HCT116 (cell line): ENCODE measurements at regions not wholly inside any gene's neighbourhood (a gene's known extent, or its start where the extent isn't known, plus 50 kb on each side); places are given as distances from the start of the nearest gene placed in this dataset.

Source experiments
- ATAC-seq: fragments of 200-7000 bp; cut with Tn5 transposase; 2 replicates; pipeline ENCODE4 v1.9.1; 2020; ENCODE audit warnings: mild to moderate bottlenecking, moderate library complexity
- BruUV-seq: library from RNA; stranded (reverse); fragments of 400-500 nt; replicated peaks from 2 replicates; lab custom pipeline; 2021; lab: Mats Ljungman, UMichigan
- CTCF ChIA-PET: fragments of 300-600 bp; sonication (Branson Sonifier 250); formaldehyde crosslinking; loops from one replicate; lab custom pipeline; 2021; ENCODE audit warnings: antibody characterized with exemption; lab: Charles Lee
- POLR2A ChIA-PET: fragments of 300-600, 350-600 bp; sonication (Branson Sonifier 250); formaldehyde crosslinking; loops from one replicate; lab custom pipeline; 2021; ENCODE audit warnings: antibody characterized with exemption; lab: Charles Lee
- RAD21 ChIA-PET, 2 experiments: fragments of 300-600 bp; sonication (Branson Sonifier 250); formaldehyde crosslinking; loops; one replicate each; lab custom pipeline; 2023; ENCODE audit warnings: low total read pairs in 2 of 2; ENCODE audit not compliant: uncharacterized antibody in 2 of 2, unreplicated experiment in 2 of 2, low non-redundant PET in 1 of 2; lab: Charles Lee
- DNase-seq: peaks from one replicate; pipeline ENCODE4 v3.0.0-alpha.2; 2010; ENCODE audit warnings: low read depth, low spot score
- H2AFZ ChIP-seq: fragments of 200-600 bp; shearing (Covaris generic), sonication (generic); 2 replicates; pipeline ENCODE4 v1.6.1; 2017; ENCODE audit warnings: low read depth, mixed run types, mixed read lengths, antibody characterized with exemption, low read length; ENCODE audit not compliant: poor library complexity, severe bottlenecking
- H3K27ac ChIP-seq: 2 replicates; pipeline ENCODE4 v1.5.1; 2012; ENCODE audit warnings: low read depth, low read length
- H3K27me3 ChIP-seq: fragments of 200-600 bp; sonication (generic); 2 replicates; pipeline ENCODE4 v1.6.1; 2016; ENCODE audit warnings: mixed run types, low read length, mixed read lengths; ENCODE audit not compliant: insufficient read depth
- H3K36me3 ChIP-seq, 2 experiments: fragments of 200-500 bp in 1 of 2; fragments of 200-600 bp in 1 of 2; sonication (Bioruptor generic) in 1 of 2; sonication (generic) in 1 of 2; 2 replicates each; pipeline versions ENCODE4 v1.5.1 to v1.6.1; 2014 to 2016; ENCODE audit warnings: low read length in 2 of 2, inconsistent platforms in 1 of 2, mixed read lengths in 1 of 2, mixed run types in 1 of 2; ENCODE audit not compliant: insufficient read depth in 2 of 2, control insufficient read depth in 1 of 2
- H3K4me1 ChIP-seq, 2 experiments: fragments of 200-600 bp in 1 of 2; sonication (generic) in 1 of 2; 2 replicates each; pipeline versions ENCODE4 v1.5.1 to v1.6.1; 2012 to 2017; ENCODE audit warnings: low read length in 2 of 2, inconsistent platforms in 1 of 2, mild to moderate bottlenecking in 1 of 2, mixed read lengths in 1 of 2, mixed run types in 1 of 2, moderate library complexity in 1 of 2; ENCODE audit not compliant: insufficient read depth in 2 of 2, control insufficient read depth in 1 of 2
- H3K4me2 ChIP-seq: fragments of 200-600 bp; sonication (generic); 2 replicates; pipeline ENCODE4 v1.6.1; 2017; ENCODE audit warnings: mixed run types, low read length, mixed read lengths
- H3K4me3 ChIP-seq, 2 experiments: fragments of 200-600 bp in 1 of 2; sonication (generic) in 1 of 2; replicated peaks in 1 of 2; 2 replicates each; pipeline ENCODE4 v1.5.1; 2011 to 2016; ENCODE audit warnings: low read length in 2 of 2, control low read depth in 1 of 2, low read depth in 1 of 2, mild to moderate bottlenecking in 1 of 2, mixed read lengths in 1 of 2, mixed run types in 1 of 2
- H3K79me2 ChIP-seq: fragments of 200-600 bp; sonication (generic); 2 replicates; pipeline ENCODE4 v1.6.1; 2017; ENCODE audit warnings: mild to moderate bottlenecking, mixed run types, low read length, moderate library complexity, mixed read lengths; ENCODE audit not compliant: insufficient read depth
- H3K9ac ChIP-seq: fragments of 200-600 bp; sonication (generic); 2 replicates; pipeline ENCODE4 v1.6.1; 2016; ENCODE audit warnings: low read length, mixed read lengths
- H3K9me2 ChIP-seq: fragments of 200-600 bp; sonication (generic), shearing (Covaris generic); 2 replicates; pipeline ENCODE4 v1.6.1; 2017; ENCODE audit warnings: mixed run types, mild to moderate bottlenecking, moderate library complexity; ENCODE audit not compliant: insufficient read depth
- H3K9me3 ChIP-seq, 2 experiments: fragments of 200-500 bp in 1 of 2; fragments of 200-600 bp in 1 of 2; sonication (Bioruptor generic) in 1 of 2; sonication (generic) in 1 of 2; 2 replicates each; pipeline ENCODE4 v1.6.1; 2014 to 2017; ENCODE audit warnings: low read length in 2 of 2, mixed read lengths in 2 of 2, inconsistent platforms in 1 of 2, low read depth in 1 of 2, mild to moderate bottlenecking in 1 of 2, mixed run types in 1 of 2, moderate library complexity in 1 of 2; ENCODE audit not compliant: control insufficient read depth in 1 of 2, insufficient read depth in 1 of 2
- H4K20me1 ChIP-seq: fragments of 200-600 bp; sonication (generic), shearing (Covaris generic); 2 replicates; pipeline ENCODE4 v1.6.1; 2017; ENCODE audit warnings: mixed run types, mild to moderate bottlenecking, moderate library complexity; ENCODE audit not compliant: insufficient read depth
- CEBPB ChIP-seq: IDR thresholded peaks from 2 replicates; pipeline ENCODE4 v1.6.1; 2012; ENCODE audit warnings: low read depth
- POLR2A ChIP-seq: IDR thresholded peaks from 2 replicates; pipeline ENCODE4 v1.7.0; 2011; ENCODE audit warnings: borderline replicate concordance; ENCODE audit not compliant: insufficient read depth, insufficient read length; ENCODE audit errors: extremely low read depth
- intact Hi-C: fragments of 100-400 bp; cut with micrococcal nuclease; formaldehyde crosslinking; loops from 2 replicates; pipeline ENCODE4 v1.10.0; 2022

GRCh38 chr1:239040523-239040922, 345.8 kb upstream of the CHRM3 start:
- DNase-seq = no peak
- POLR2A ChIA-PET = no interaction called here
- no peak overlapping the region for H3K4me3 ChIP-seq
- ATAC-seq = no peak
- no TSS peak for BruUV-seq
- no peak overlapping the region for H3K9ac ChIP-seq
- H4K20me1 ChIP-seq = no peaks in the 10 kb centered on the region
- no peaks in the 10 kb centered on the region for H3K9me2 ChIP-seq
- no peaks in the 10 kb centered on the region for H3K27me3 ChIP-seq
- no peak for TF ChIP-seq CEBPB
- RAD21 ChIA-PET = no interaction called here
- H3K4me1 ChIP-seq = no peaks in the 10 kb centered on the region
- H3K79me2 ChIP-seq = no peaks in the 10 kb centered on the region
- H3K27ac ChIP-seq = no peak overlapping the region
- no peak overlapping the region for H2AFZ ChIP-seq
- CTCF ChIA-PET = no interaction called here
- H3K9me3 ChIP-seq = peaks cover 4 to 10% of the 10 kb centered on the region in 2 experiments; a peak in 2 of 4 replicates
- intact Hi-C loops = no loop called here
- no peaks in the 10 kb centered on the region for H3K36me3 ChIP-seq
- H3K4me2 ChIP-seq = no peak overlapping the region

GRCh38 chr1:239031310-239031709, 355.1 kb upstream of the CHRM3 start:
- intact Hi-C loops = no loop called here
- H3K4me1 ChIP-seq = no peaks in the 10 kb centered on the region
- BruUV-seq = no TSS peak
- no peaks in the 10 kb centered on the region for H3K79me2 ChIP-seq
- no peaks in the 10 kb centered on the region for H3K36me3 ChIP-seq
- H3K27ac ChIP-seq = no peak overlapping the region
- H4K20me1 ChIP-seq = no peaks in the 10 kb centered on the region
- DNase-seq = no peak
- RAD21 ChIA-PET = no interaction called here
- no peak overlapping the region for H2AFZ ChIP-seq
- H3K27me3 ChIP-seq = no peaks in the 10 kb centered on the region
- POLR2A ChIA-PET = no interaction called here
- H3K4me3 ChIP-seq = no peak overlapping the region
- H3K9me3 ChIP-seq = peaks cover 5 to 22% of the 10 kb centered on the region in 2 experiments; a peak in 2 of 4 replicates
- H3K9me2 ChIP-seq = no peaks in the 10 kb centered on the region
- H3K4me2 ChIP-seq = no peak overlapping the region
- H3K9ac ChIP-seq = no peak overlapping the region
- TF ChIP-seq CEBPB (no peak), POLR2A (no peak)
- CTCF ChIA-PET = no interaction called here
- ATAC-seq = no peak
